ENCODE measurements at regions not wholly inside any gene's neighbourhood (a gene's known extent, or its start where the extent isn't known, plus 50 kb on each side); places are given as distances from the start of the nearest gene placed in this dataset.
"Not testable (repeated sequence)": the region's sequence is repeated elsewhere in the genome, so short reads cannot be mapped to it uniquely, and the experiment has no call there.

- WGBS, 3 donors = 49 to 69% (median 67%) methylated on average over 2 of the region's 2 CpGs
- Histone ChIP-seq H3K27me3 (no peaks in the 10 kb centered on the region), H3K4me3 (no peak overlapping the region), H3K9me3 (no peaks in the 10 kb centered on the region), H3K36me3 (no peaks in the 10 kb centered on the region), H3K27ac (no peak overlapping the region), H3K4me1 (ENCODE audit: insufficient read depth) (no peaks in the 10 kb centered on the region)
- no peak for DNase-seq
- intact Hi-C loops (cut with DNase I) = no loop called here
- TF ChIP-seq POLR2A (IDR thresholded peaks at IDR 0.05) (no peak), CTCF (IDR thresholded peaks at IDR 0.05) (no peak), EP300 (IDR thresholded peaks at IDR 0.05) (no peak)
Measured at GRCh38 chr5:113757508-113757907, 244.0 kb downstream of the YTHDC2 start.

- no peaks in the 10 kb centered on the region for H3K4me1 ChIP-seq (ENCODE audit: insufficient read depth)
- H3K27me3 ChIP-seq = no peaks in the 10 kb centered on the region
- no peaks in the 10 kb centered on the region for H3K36me3 ChIP-seq
- H3K9me3 ChIP-seq = no peaks in the 10 kb centered on the region
- WGBS, 3 donors = 34 to 44% (median 37%) methylated on average over 2 of the region's 2 CpGs
- intact Hi-C loops (cut with DNase I) = no loop called here
- H3K27ac ChIP-seq = no peak overlapping the region
- TF ChIP-seq POLR2A (IDR thresholded peaks at IDR 0.05) = no peak
- TF ChIP-seq EP300 (IDR thresholded peaks at IDR 0.05) = no peak
- TF ChIP-seq CTCF (IDR thresholded peaks at IDR 0.05) = no peak
- H3K4me3 ChIP-seq = no peak overlapping the region
- no peak for DNase-seq
Measured at GRCh38 chr5:113759505-113759904, 246.0 kb downstream of the YTHDC2 start.

GRCh38 chr5:113760486-113760885 is 247.0 kb downstream of the YTHDC2 start:
- no peaks in the 10 kb centered on the region for H3K4me1 ChIP-seq (ENCODE audit: insufficient read depth)
- no peak for TF ChIP-seq EP300 (IDR thresholded peaks at IDR 0.05)
- no peak for TF ChIP-seq POLR2A (IDR thresholded peaks at IDR 0.05)
- no peak for TF ChIP-seq CTCF (IDR thresholded peaks at IDR 0.05)
- intact Hi-C loops (cut with DNase I) = no loop called here
- WGBS, 3 donors = 52 to 67% (median 57%) methylated on average over 1 of the region's 1 CpG
- no peak for DNase-seq
- H3K9me3 ChIP-seq = no peaks in the 10 kb centered on the region
- no peaks in the 10 kb centered on the region for H3K27me3 ChIP-seq
- no peaks in the 10 kb centered on the region for H3K36me3 ChIP-seq
- H3K27ac ChIP-seq = no peak overlapping the region
- no peak overlapping the region for H3K4me3 ChIP-seq

GRCh38 chr5:113761594-113761993 is 248.1 kb downstream of the YTHDC2 start:
- Histone ChIP-seq H3K36me3 (no peaks in the 10 kb centered on the region), H3K27ac (no peak overlapping the region), H3K27me3 (no peaks in the 10 kb centered on the region), H3K4me1 (ENCODE audit: insufficient read depth) (no peaks in the 10 kb centered on the region), H3K9me3 (no peaks in the 10 kb centered on the region), H3K4me3 (no peak overlapping the region)
- intact Hi-C loops (cut with DNase I) = no loop called here
- DNase-seq = no peak
- WGBS, 3 donors = 80 to 94% (median 92%) methylated on average over 1 of the region's 1 CpG
- TF ChIP-seq CTCF (IDR thresholded peaks at IDR 0.05) (no peak), EP300 (IDR thresholded peaks at IDR 0.05) (no peak), POLR2A (IDR thresholded peaks at IDR 0.05) (no peak)

GRCh38 chr5:113764382-113764781 is 250.9 kb downstream of the YTHDC2 start:
- H3K4me1 ChIP-seq (ENCODE audit: insufficient read depth) = no peaks in the 10 kb centered on the region
- no peaks in the 10 kb centered on the region for H3K9me3 ChIP-seq
- H3K36me3 ChIP-seq = no peaks in the 10 kb centered on the region
- H3K4me3 ChIP-seq = no peak overlapping the region
- no peak for DNase-seq
- intact Hi-C loops (cut with DNase I) = no loop called here
- no peak for TF ChIP-seq CTCF (IDR thresholded peaks at IDR 0.05)
- no peak overlapping the region for H3K27ac ChIP-seq
- no peaks in the 10 kb centered on the region for H3K27me3 ChIP-seq

- 50 to 73% (median 72%) methylated on average over 2 of the region's 2 CpGs for WGBS, 3 donors
- H3K4me1 ChIP-seq (ENCODE audit: insufficient read depth); H3K27ac ChIP-seq; H3K9me3 ChIP-seq; H3K27me3 ChIP-seq; H3K4me3 ChIP-seq; intact Hi-C loops (cut with DNase I); H3K36me3 ChIP-seq; DNase-seq: not testable (repeated sequence)
Measured at GRCh38 chr5:113766827-113767226, 253.3 kb downstream of the YTHDC2 start.

All from ovary (tissue), 7 donors.